OCI-M2 (cell line): ENCODE measurements at regions not wholly inside any gene's neighbourhood (a gene's known extent, or its start where the extent isn't known, plus 50 kb on each side); places are given as distances from the start of the nearest gene placed in this dataset.

Experiments
- DNase-seq: peaks from one replicate; lab custom pipeline; 2025; ENCODE audit not compliant: unreplicated experiment; lab: John Stamatoyannopoulos, UW

GRCh38 chr2:176669398-176670174 lies 400.3 kb downstream of the MTX2 start:
- no peak for DNase-seq

DNA sequence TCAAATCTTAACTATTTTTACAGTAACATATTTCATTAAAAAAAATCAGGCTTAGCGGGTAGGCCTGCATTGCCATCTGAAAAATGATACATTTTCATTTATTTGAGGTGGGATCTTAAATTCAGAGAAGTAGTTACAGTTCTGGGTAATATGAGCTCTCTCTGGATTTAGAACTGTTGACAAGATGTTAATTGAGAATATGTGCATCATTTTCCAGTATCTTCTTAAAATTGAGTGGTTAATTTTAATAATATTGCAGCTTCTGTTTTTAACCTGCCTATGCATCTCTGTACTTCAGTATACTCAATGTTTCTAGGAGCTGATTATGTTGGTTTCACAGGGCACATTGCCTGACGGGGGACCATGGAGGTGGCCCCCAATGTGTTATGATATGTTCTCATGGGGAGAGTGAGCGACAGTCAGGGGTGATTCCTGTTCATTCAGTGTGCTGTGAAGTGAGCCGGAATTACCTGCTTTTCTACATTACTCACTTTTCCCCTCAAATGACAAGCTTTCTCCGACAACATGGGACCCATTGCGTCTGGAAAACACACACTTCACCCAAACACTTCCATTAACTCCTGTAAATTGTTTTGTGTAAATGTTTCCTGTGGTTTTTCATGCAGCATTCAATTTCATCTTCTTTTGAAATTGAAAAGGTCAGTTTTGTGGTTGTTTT lies 406.2 kb downstream of the MTX2 start:
- no peak for DNase-seq

GRCh38 chr2:176677746-176678265 lies 408.6 kb downstream of the MTX2 start:
- DNase-seq, result no peak

DNA sequence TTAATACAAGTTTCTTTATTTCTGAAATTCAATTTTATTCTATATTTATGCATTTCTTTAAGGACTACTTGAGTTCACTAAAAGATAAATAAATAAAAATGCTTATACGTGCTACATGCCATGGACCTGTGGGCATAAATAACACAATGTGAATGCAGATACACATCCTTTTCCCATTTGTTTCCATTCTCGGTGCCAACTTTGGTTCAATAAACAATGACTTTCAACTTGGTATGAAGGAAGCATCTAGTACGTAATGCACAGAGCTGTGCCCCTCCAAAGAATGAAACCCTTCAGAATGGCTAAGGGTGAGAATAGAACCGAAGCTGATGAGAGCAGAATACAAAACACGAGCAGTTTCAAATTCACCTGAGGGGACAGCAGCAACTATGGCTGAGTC lies 409.3 kb downstream of the MTX2 start:
- DNase-seq, result no peak

GRCh38 chr2:176679061-176679669 lies 409.9 kb downstream of the MTX2 start:
- DNase-seq, result no peak

GRCh38 chr2:176680916-176681516 lies 411.8 kb downstream of the MTX2 start:
- DNase-seq, result no peak

- no peak for DNase-seq
Measured at GRCh38 chr2:176681584-176682115, 412.4 kb downstream of the MTX2 start.

DNA sequence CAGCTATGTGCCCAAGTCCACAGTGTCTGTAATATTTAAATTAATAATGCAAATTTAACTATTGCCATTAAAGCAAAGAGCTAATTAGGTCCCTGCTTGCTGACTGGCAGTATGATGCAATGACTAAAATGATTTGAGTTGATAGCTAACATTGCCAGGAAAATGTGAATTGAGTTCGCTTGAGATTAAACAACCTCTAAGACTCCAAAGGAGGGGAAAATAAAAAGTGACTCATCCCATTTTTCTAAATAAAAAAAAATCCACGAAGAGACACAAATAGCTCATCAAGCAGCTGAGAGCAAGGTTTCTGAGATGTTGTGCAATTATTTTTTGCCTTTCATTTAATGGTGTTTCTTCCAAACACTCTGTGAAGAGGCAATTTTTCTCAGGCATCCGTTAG lies 413.0 kb downstream of the MTX2 start:
- no peak for DNase-seq

DNA sequence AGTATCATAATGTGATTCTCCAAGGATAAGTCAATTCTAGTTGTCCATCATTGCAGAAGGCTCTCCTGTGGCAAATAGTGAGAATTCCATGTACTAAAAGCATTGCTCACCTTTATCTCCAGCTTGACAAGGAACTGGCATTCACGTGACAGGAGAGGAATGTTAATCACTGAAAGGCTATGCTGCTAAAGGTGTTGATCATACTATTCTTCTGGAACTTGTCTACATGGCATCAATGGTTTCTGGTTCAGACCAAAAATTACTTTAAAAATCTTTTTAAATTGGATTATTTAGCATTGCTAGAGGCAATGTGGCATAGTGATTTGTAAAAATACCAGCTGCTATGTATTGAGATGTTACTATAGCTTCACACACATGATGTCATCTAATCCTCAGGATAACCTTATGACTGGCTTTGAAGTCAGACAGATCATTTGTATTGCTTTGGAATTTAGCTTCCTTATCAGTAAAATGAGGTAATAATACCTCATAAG lies 414.4 kb downstream of the MTX2 start:
- no peak for DNase-seq

GRCh38 chr2:176685908-176686307 lies 416.7 kb downstream of the MTX2 start:
- DNase-seq, result no peak

DNA sequence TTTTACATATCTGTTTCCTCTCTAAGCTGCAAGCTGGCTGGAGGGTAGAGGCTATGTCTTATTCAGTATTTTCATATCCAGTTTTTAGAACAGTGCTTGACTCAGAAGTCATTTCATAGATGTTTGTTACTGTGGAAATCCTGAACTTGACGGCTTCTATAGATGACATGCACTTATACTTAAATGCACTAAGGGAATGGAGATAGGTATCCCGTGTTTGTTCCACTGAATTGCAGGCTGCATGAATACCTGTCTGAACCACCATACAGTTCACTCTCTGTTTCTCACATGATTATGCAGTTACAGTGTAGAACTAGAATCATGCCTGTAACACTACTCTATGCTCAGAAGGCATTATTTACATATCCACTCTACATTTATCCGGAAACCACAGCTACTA lies 417.1 kb downstream of the MTX2 start:
- no peak for DNase-seq

DNA sequence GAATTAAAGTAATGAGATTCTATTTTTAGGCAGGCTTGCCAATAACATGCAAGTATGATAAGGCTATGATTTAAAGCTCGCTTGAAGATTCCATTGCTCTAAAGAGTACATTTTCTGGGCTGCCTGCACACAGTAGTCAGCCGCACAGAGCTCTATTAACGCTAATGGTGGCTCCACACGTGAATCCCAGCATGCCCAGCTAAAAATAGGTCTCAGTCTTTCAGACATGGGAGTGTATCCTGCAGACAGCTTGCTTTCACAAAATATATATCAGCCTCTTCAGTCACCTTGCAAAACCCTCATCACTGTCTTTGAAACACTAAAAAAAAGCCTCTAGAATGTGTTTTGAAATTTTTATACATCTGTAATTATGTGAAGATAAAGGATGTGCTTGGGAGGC lies 418.1 kb downstream of the MTX2 start:
- DNase-seq, result no peak

DNA sequence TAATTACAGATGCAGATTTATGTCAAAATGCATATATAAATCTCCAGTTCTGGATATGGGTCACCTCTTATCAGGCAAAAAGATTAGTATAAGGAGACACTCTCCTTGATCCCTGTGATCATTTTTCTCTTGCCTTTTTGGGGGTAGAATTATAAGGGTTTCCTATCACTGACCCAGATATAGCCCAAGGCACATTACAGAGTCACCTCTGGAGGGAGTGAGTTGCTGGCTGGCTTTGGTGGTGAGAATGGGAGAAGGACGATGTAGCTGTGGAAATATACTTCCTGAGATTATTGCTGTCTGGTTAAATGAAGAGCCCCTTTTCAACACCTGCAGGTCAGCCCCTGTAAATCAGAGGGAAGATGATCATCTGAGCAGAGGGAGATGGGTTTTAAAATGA lies 418.7 kb downstream of the MTX2 start:
- no peak for DNase-seq

GRCh38 chr2:176689711-176690110 lies 420.5 kb downstream of the MTX2 start:
- DNase-seq, result no peak

- no peak for DNase-seq
Measured at GRCh38 chr2:176691471-176691870, 422.2 kb downstream of the MTX2 start.

DNA sequence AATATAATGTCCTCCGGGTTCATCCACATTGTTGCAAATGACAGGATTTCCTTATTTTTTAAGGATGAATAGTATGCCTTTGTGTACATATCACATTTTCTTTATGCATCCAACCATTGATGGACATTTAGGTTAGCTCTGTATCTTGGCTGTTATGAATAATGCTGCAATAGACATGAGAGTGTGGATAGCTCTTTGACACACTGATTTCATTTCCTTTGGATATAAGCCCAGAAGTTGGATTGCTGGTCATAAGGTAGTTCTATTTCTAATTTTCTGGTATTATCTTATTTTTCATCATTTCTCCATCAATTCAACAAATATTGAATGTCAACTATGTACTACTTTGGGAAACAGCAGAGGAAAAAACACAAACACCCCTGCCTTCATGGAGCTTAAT lies 423.3 kb downstream of the MTX2 start:
- DNase-seq, result no peak

DNA sequence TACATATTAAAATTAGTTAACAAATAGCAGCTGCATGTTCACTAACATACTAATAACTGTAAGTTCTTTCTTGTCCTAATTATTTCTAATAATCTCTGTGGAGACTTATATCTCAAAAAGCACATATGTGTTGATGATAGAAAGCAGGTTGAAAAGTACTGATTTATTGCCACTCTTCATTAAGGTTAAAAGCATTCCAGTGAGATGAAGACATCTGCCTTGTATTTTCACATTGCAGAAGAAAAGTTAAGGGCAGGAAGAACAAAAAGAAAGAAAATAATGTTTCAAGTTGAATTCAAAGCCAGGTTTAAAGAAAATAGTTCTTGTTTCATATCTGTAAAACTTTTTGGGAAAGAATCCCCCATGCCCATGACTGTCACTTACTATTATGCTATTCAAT lies 429.9 kb downstream of the MTX2 start:
- no peak for DNase-seq

DNA sequence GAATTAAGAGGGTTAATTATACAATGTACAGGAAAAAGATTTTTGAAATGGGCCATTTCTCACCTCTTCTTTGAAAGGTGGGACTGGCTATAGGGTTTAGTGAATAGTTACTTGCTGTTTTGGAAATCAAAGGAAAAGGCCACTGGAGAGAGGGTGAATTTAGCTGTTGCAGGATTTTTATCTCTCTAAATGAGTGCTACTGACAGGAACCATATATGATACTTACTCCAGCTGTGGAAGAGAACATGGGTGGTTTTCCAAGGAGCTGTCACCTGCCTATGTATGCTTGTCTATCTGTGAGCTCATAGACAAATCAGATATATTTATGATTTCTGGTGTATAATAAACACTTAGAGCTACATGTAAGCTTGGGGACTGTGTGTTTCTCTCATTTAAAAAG lies 430.4 kb downstream of the MTX2 start:
- no peak for DNase-seq

DNA sequence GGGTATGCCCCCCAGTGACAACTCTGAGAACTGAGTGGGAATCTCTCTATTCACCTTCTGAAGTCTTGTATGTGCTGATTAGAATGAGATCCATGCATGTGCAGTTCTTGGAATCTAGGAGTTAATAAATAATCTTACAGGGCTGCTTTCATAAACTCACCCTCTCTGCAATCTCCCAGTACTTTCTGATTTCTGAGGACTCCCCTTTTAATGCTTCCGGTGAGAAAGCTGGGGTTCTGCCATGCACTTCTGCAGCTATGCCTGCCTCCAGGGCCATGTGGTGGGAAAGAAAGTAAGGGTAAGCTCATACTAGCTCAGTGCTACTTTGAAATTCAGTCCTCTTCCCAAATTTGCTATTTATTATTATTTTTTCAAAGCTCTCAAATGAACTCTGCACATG lies 432.9 kb downstream of the MTX2 start:
- DNase-seq, result no peak

DNA sequence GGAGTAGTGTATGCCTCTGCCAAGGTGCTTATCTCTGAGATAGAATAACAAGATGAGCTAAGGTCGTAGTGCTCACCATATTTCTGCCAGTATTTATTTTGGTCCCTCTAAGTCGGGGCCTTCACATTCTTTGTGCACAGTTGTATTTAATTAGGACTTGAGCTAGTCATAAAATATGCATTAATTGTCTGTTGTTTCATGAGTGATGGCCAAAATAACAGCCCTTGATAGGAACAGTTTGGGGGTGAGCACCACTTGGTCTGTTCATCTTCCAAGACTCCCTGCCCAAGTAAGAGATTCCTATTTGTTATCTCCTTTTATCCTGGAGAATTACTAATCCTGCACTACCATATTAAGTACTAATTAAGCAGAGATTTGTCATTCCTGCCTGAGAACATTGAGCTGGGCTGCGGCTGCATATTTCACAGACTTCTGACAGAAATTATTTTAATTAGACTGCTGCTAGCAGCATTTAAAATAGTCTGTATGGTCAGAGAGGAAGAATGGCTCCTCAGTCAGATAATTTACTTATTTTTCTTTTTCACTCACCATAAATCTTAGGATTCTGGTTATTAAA lies 435.1 kb downstream of the MTX2 start:
- DNase-seq, result no peak
